Lower leg skin (tissue), 4 donors: ENCODE measurements at regions not wholly inside any gene's neighbourhood (a gene's known extent, or its start where the extent isn't known, plus 50 kb on each side); places are given as distances from the start of the nearest gene placed in this dataset.

Source experiments
- DNase-seq, 2 donors: peaks; one replicate each; pipeline ENCODE4 v3.0.0-alpha.2; 2019; ENCODE audit warnings: low spot score in 2 of 2
- H3K4me3 ChIP-seq: fragments of 200-600 bp; sonication (generic); 2 replicates; pipeline ENCODE4 v1.5.1; 2017; ENCODE audit warnings: mild to moderate bottlenecking, low read depth; ENCODE audit not compliant: poor library complexity, severe bottlenecking
- POLR2A ChIP-seq, 2 donors: fragments of 450-650 bp; IDR thresholded peaks; one replicate each; pipeline ENCODE4 v1.6.1; 2016 to 2017; ENCODE audit warnings: antibody characterized with exemption in 2 of 2, mild to moderate bottlenecking in 1 of 2, moderate library complexity in 1 of 2
- WGBS, 2 donors: methylation state at CpG; one replicate each; pipeline ENCODE4 v1.1.5; 2018; 5-methylcytosine and 5-hydroxymethylcytosine counted together
- intact Hi-C: fragments of 100-400 bp; cut with DNase I; formaldehyde crosslinking; loops from one replicate; pipeline ENCODE4 v1.15.0; 2023; ENCODE audit warnings: low total_unique reads
- TF ChIP-seq, protein P1 (sequence below), 3 donors: fragments of 450-650 bp; IDR thresholded peaks; one replicate each; pipeline ENCODE4 v1.5.1; 2016; ENCODE audit warnings: antibody characterized with exemption in 3 of 3, mild to moderate bottlenecking in 3 of 3, moderate library complexity in 2 of 3

DNA sequence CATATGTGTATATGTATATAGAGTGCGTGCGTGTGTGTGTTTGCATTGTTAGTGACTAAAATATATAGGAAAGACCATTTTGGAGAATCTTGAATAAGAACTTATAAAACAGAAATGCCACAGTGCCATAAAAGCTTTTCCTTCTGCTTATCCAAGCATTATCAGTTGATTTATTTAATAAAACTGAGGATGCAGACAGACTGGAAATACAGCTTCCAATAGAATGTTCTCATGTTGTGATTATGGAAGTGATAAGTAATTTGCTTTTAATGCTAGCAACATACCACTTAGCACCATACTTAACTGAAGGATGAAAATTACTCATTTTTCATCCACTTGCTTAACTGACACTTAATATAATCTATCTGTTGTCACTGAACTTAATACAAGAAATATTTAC lies 820.1 kb downstream of the TFAP2A start:
- DNase-seq, result no peak
- no peak overlapping the region for H3K4me3 ChIP-seq
- 93% methylated on average over 2 of the region's 2 CpGs for WGBS, 2 donors
- no peak for TF ChIP-seq POLR2A (IDR thresholded peaks at IDR 0.05)
- TF ChIP-seq, protein P1, sequence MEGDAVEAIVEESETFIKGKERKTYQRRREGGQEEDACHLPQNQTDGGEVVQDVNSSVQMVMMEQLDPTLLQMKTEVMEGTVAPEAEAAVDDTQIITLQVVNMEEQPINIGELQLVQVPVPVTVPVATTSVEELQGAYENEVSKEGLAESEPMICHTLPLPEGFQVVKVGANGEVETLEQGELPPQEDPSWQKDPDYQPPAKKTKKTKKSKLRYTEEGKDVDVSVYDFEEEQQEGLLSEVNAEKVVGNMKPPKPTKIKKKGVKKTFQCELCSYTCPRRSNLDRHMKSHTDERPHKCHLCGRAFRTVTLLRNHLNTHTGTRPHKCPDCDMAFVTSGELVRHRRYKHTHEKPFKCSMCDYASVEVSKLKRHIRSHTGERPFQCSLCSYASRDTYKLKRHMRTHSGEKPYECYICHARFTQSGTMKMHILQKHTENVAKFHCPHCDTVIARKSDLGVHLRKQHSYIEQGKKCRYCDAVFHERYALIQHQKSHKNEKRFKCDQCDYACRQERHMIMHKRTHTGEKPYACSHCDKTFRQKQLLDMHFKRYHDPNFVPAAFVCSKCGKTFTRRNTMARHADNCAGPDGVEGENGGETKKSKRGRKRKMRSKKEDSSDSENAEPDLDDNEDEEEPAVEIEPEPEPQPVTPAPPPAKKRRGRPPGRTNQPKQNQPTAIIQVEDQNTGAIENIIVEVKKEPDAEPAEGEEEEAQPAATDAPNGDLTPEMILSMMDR (IDR thresholded peaks at IDR 0.05), result no peak
- intact Hi-C loops, result no loop called here

DNA sequence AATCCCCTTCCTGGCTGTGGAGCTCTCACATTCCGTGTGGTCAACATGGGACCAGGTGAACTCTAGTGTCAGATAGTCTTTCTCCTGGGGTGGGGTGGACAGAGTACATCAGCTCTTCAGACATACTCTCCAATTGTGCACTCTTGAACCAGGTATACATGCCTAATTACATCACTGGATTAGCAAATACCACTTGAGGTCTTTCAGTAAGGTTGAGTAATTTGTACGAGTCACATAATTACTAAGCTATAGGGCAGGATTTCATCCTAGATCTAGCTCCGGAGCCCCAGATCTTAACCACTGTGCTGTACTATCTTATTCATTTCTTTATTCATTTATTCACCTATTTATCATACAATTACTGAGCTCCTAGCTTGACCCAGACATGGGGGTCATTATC lies 821.3 kb downstream of the TFAP2A start:
- DNase-seq, result no peak
- no peak overlapping the region for H3K4me3 ChIP-seq
- intact Hi-C loops, result no loop called here
- TF ChIP-seq, protein P1 (IDR thresholded peaks at IDR 0.05), result no peak
- TF ChIP-seq POLR2A (IDR thresholded peaks at IDR 0.05), result no peak
- 71 to 80% methylated on average over 3 of the region's 3 CpGs for WGBS, 2 donors

DNA sequence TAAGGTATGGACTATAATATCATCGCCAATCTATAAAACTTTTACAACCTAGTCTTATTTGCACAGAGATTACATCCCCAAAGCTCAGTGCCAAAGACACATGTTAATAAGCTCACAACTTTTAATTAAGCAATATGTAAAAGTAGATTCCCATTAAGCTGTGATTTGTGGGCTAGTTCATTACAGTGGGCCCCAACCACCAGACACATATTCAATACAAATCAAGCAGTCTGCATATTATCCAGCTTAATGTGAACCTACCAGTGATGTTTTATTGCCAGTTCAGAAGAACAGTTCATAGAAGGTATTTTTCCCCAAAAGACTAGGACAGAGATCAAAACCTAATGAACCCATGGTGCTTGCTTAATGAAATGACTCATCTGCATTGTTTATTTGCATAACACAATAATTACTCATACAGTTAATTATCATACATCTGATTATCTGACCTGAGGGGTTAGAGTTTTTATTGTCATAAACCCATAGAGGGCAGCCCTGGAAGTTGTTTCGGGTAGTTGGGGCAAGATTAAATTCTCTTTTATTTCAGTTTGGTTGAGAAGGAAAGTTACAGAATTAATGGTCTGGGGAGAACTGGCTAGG lies 831.0 kb downstream of the TFAP2A start:
- TF ChIP-seq POLR2A (IDR thresholded peaks at IDR 0.05), result no peak
- TF ChIP-seq, protein P1 (IDR thresholded peaks at IDR 0.05), result no peak
- intact Hi-C loops, result no loop called here
- DNase-seq, result no peak
- no peak overlapping the region for H3K4me3 ChIP-seq
- WGBS, 2 donors, result 56 to 79% methylated on average over 2 of the region's 2 CpGs

DNA sequence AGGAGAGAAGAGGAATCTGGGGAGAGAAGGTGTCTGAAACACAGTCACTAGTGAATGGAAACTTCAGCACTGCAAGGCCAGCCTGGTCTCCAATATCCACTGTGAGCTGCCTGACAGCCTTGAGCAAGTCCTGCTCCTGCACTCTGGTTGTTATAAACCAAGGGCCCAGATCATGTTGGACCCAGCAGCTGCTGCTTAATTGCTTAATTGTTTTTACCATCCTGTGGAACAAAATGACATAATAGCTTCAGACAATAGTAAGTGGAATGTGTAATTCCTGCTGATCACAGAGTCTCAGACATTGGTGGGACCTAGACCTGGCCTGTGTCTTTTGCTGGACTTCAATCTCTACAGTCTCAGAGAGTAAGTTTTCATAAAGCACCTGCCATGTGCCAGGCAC lies 833.7 kb downstream of the TFAP2A start:
- no peak for TF ChIP-seq POLR2A (IDR thresholded peaks at IDR 0.05)
- TF ChIP-seq, protein P1 (IDR thresholded peaks at IDR 0.05), result no peak
- no peak for DNase-seq
- H3K4me3 ChIP-seq, result no peak overlapping the region
- intact Hi-C loops, result no loop called here

DNA sequence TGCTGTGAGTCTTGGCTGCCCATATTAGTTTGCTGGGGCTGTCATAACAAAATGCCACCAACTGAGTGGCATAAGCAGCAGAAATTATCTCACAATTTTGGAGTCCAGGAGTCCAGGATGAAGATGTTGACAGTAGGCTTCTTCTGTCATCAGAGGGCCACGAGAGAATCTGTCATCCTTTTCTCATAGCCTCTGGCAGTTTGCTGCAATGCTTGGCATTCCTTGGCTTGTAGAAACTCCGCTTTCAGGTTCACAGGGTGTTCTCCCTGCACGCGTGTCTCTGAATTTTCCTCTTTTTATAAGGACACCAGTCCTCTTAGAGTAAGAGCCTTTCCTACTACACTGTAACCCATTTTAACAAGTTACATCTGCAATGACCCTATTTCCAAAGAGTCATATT lies 838.4 kb downstream of the TFAP2A start:
- DNase-seq, result no peak
- no peak for TF ChIP-seq POLR2A (IDR thresholded peaks at IDR 0.05)
- TF ChIP-seq, protein P1 (IDR thresholded peaks at IDR 0.05), result no peak
- no peak overlapping the region for H3K4me3 ChIP-seq
- intact Hi-C loops, result no loop called here
- 70 to 82% methylated on average over 4 of the region's 4 CpGs for whole genome bisulfite sequencing, 2 donors

DNA sequence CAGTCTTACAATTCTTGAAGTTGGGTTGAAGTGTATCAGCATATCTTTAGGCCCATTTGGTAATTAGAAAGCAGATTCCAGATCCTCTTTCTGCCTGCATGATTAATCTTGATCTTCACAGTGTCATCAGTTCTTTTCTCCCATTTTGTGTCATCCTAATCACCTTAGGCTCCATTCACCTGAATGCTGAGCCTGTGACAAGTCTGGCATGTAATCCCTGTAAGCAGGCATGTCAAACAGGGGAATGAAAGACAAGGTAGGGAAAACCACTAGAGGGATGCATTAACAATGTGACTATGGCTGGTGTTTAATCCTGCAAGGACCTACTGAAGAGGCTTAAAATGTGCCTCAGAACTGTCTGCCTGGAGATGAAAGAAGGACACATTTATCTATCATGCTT lies 848.8 kb downstream of the TFAP2A start:
- intact Hi-C loops, result no loop called here
- TF ChIP-seq POLR2A (IDR thresholded peaks at IDR 0.05), result no peak
- TF ChIP-seq, protein P1 (IDR thresholded peaks at IDR 0.05), result no peak
- H3K4me3 ChIP-seq, result no peak overlapping the region
- no peak for DNase-seq
